Stomach smooth muscle (tissue), 2 donors: ENCODE measurements at regions not wholly inside any gene's neighbourhood (a gene's known extent, or its start where the extent isn't known, plus 50 kb on each side); places are given as distances from the start of the nearest gene placed in this dataset.

Experiments
- H3K27ac ChIP-seq: one replicate; pipeline ENCODE4 v1.7.0; 2013; ENCODE audit warnings: mild to moderate bottlenecking, low read length, inconsistent platforms
- H3K27me3 ChIP-seq, 2 donors: one replicate each; pipeline ENCODE4 v1.7.0; 2013; ENCODE audit warnings: low read length in 2 of 2; ENCODE audit not compliant: insufficient read depth in 2 of 2, control insufficient read depth in 1 of 2
- H3K36me3 ChIP-seq, 2 donors: one replicate each; pipeline ENCODE4 v1.7.0; 2013; ENCODE audit warnings: low read length in 2 of 2; ENCODE audit not compliant: control insufficient read depth in 2 of 2, insufficient read depth in 2 of 2
- H3K4me1 ChIP-seq: one replicate; pipeline ENCODE4 v1.7.0; 2013; ENCODE audit warnings: low read length; ENCODE audit not compliant: control insufficient read depth, insufficient read depth
- H3K4me3 ChIP-seq, 2 donors: one replicate each; pipeline ENCODE4 v1.7.0; 2013; ENCODE audit warnings: low read length in 2 of 2
- H3K9ac ChIP-seq, 2 donors: one replicate each; pipeline ENCODE4 v1.7.0; 2013; ENCODE audit warnings: low read length in 2 of 2, mild to moderate bottlenecking in 1 of 2
- H3K9me3 ChIP-seq, 2 donors: one replicate each; pipeline ENCODE4 v1.7.0; 2013; ENCODE audit warnings: low read length in 2 of 2; ENCODE audit not compliant: control insufficient read depth in 2 of 2
- donor health status: healthy.
- donor health status: Pancreatic carcinoma.

- no peaks in the 10 kb centered on the region for H3K4me1 ChIP-seq
- H3K9me3 ChIP-seq: no peaks in the 10 kb centered on the region
- H3K36me3 ChIP-seq: no peaks in the 10 kb centered on the region
- no peak overlapping the region for H3K27ac ChIP-seq
- no peaks in the 10 kb centered on the region for H3K27me3 ChIP-seq
- H3K4me3 ChIP-seq: no peak overlapping the region
- no peak overlapping the region for H3K9ac ChIP-seq
Observed at GRCh38 chr11:21814169-21814568, 378.7 kb upstream of the ANO5 start.

GRCh38 chr11:21817696-21818095 lies 375.2 kb upstream of the ANO5 start:
- no peaks in the 10 kb centered on the region for H3K4me1 ChIP-seq
- H3K9me3 ChIP-seq: no peaks in the 10 kb centered on the region
- H3K4me3 ChIP-seq: no peak overlapping the region
- H3K9ac ChIP-seq: no peak overlapping the region
- no peaks in the 10 kb centered on the region for H3K36me3 ChIP-seq
- H3K27me3 ChIP-seq: no peaks in the 10 kb centered on the region
- H3K27ac ChIP-seq: no peak overlapping the region

- Histone ChIP-seq H3K9ac (no peak overlapping the region), H3K27me3 (no peaks in the 10 kb centered on the region), H3K9me3 (no peaks in the 10 kb centered on the region), H3K4me3 (no peak overlapping the region), H3K36me3 (no peaks in the 10 kb centered on the region), H3K27ac (no peak overlapping the region), H3K4me1 (no peaks in the 10 kb centered on the region)
Observed at GRCh38 chr11:21820176-21820575, 372.7 kb upstream of the ANO5 start.

GRCh38 chr11:21825127-21825526 lies 367.8 kb upstream of the ANO5 start:
- no peak overlapping the region for H3K4me3 ChIP-seq
- H3K36me3 ChIP-seq: no peaks in the 10 kb centered on the region
- H3K4me1 ChIP-seq: no peaks in the 10 kb centered on the region
- H3K9me3 ChIP-seq: no peaks in the 10 kb centered on the region
- H3K27ac ChIP-seq: no peak overlapping the region
- H3K9ac ChIP-seq: no peak overlapping the region
- H3K27me3 ChIP-seq: no peaks in the 10 kb centered on the region

- no peaks in the 10 kb centered on the region for H3K4me1 ChIP-seq
- H3K27me3 ChIP-seq: no peaks in the 10 kb centered on the region
- no peak overlapping the region for H3K4me3 ChIP-seq
- H3K36me3 ChIP-seq: no peaks in the 10 kb centered on the region
- H3K9ac ChIP-seq: no peak overlapping the region
- H3K27ac ChIP-seq: no peak overlapping the region
- H3K9me3 ChIP-seq: peaks cover 0 to 3% of the 10 kb centered on the region in 2 donors
Observed at GRCh38 chr11:21838427-21838826, 354.5 kb upstream of the ANO5 start.

- H3K36me3 ChIP-seq: no peaks in the 10 kb centered on the region
- H3K4me1 ChIP-seq: no peaks in the 10 kb centered on the region
- H3K4me3 ChIP-seq: no peak overlapping the region
- H3K27ac ChIP-seq: no peak overlapping the region
- peaks cover 0 to 3% of the 10 kb centered on the region in 2 donors for H3K9me3 ChIP-seq
- no peak overlapping the region for H3K9ac ChIP-seq
- no peaks in the 10 kb centered on the region for H3K27me3 ChIP-seq
Observed at GRCh38 chr11:21839796-21840195, 353.1 kb upstream of the ANO5 start.

GRCh38 chr11:21861314-21861713 lies 331.6 kb upstream of the ANO5 start:
- H3K27ac ChIP-seq: no peak overlapping the region
- H3K9ac ChIP-seq: no peak overlapping the region
- no peaks in the 10 kb centered on the region for H3K27me3 ChIP-seq
- no peak overlapping the region for H3K4me3 ChIP-seq
- no peaks in the 10 kb centered on the region for H3K9me3 ChIP-seq
- H3K4me1 ChIP-seq: no peaks in the 10 kb centered on the region
- no peaks in the 10 kb centered on the region for H3K36me3 ChIP-seq

- H3K4me3 ChIP-seq: no peak overlapping the region
- no peaks in the 10 kb centered on the region for H3K27me3 ChIP-seq
- no peak overlapping the region for H3K9ac ChIP-seq
- H3K36me3 ChIP-seq: no peaks in the 10 kb centered on the region
- no peaks in the 10 kb centered on the region for H3K4me1 ChIP-seq
- no peak overlapping the region for H3K27ac ChIP-seq
- no peaks in the 10 kb centered on the region for H3K9me3 ChIP-seq
Observed at GRCh38 chr11:21865541-21865940, 327.3 kb upstream of the ANO5 start.

GRCh38 chr11:21866781-21867180 lies 326.1 kb upstream of the ANO5 start:
- H3K27me3 ChIP-seq: no peaks in the 10 kb centered on the region
- H3K4me1 ChIP-seq: no peaks in the 10 kb centered on the region
- no peaks in the 10 kb centered on the region for H3K36me3 ChIP-seq
- no peak overlapping the region for H3K27ac ChIP-seq
- H3K4me3 ChIP-seq: no peak overlapping the region
- H3K9me3 ChIP-seq: no peaks in the 10 kb centered on the region
- no peak overlapping the region for H3K9ac ChIP-seq

GRCh38 chr11:21877151-21877550 lies 315.7 kb upstream of the ANO5 start:
- H3K9ac ChIP-seq: no peak overlapping the region
- no peaks in the 10 kb centered on the region for H3K36me3 ChIP-seq
- H3K27ac ChIP-seq: no peak overlapping the region
- no peak overlapping the region for H3K4me3 ChIP-seq
- H3K9me3 ChIP-seq: no peaks in the 10 kb centered on the region
- no peaks in the 10 kb centered on the region for H3K27me3 ChIP-seq
- H3K4me1 ChIP-seq: no peaks in the 10 kb centered on the region

- no peaks in the 10 kb centered on the region for H3K36me3 ChIP-seq
- H3K27me3 ChIP-seq: no peaks in the 10 kb centered on the region
- no peak overlapping the region for H3K9ac ChIP-seq
- H3K4me1 ChIP-seq: no peaks in the 10 kb centered on the region
- H3K9me3 ChIP-seq: no peaks in the 10 kb centered on the region
- no peak overlapping the region for H3K4me3 ChIP-seq
- H3K27ac ChIP-seq: no peak overlapping the region
Observed at GRCh38 chr11:21883354-21883753, 309.5 kb upstream of the ANO5 start.

GRCh38 chr11:21888814-21889213 lies 304.1 kb upstream of the ANO5 start:
- H3K27me3 ChIP-seq: no peaks in the 10 kb centered on the region
- no peaks in the 10 kb centered on the region for H3K36me3 ChIP-seq
- H3K27ac ChIP-seq: no peak overlapping the region
- H3K4me3 ChIP-seq: no peak overlapping the region
- no peak overlapping the region for H3K9ac ChIP-seq
- no peaks in the 10 kb centered on the region for H3K4me1 ChIP-seq
- H3K9me3 ChIP-seq: no peaks in the 10 kb centered on the region
